Adrenal gland (tissue), 9 donors: ENCODE measurements at regions not wholly inside any gene's neighbourhood (a gene's known extent, or its start where the extent isn't known, plus 50 kb on each side); places are given as distances from the start of the nearest gene placed in this dataset.

Experiments used
- DNase-seq, 7 donors: peaks; one replicate each; pipeline ENCODE4 v3.0.0-alpha.2; 2019 to 2020
- H3K27ac ChIP-seq, 5 donors: fragments of 200-600 bp; sonication (generic) in 4 of 5; 1 replicate in 3 of 5; 2 replicates in 2 of 5; pipeline versions ENCODE4 v1.5.1 to v1.8.0; 2016 to 2020; ENCODE audit warnings: mild to moderate bottlenecking in 1 of 5
- H3K27me3 ChIP-seq: fragments of 200-600 bp; 2 replicates; pipeline ENCODE4 v1.8.0; 2021
- H3K36me3 ChIP-seq, 2 donors: fragments of 200-600 bp; replicated peaks in 1 of 2; 1 replicate in 1 of 2; 2 replicates in 1 of 2; pipeline versions ENCODE4 v1.5.1 to v1.8.0; 2018 to 2022
- H3K4me1 ChIP-seq, 2 donors: fragments of 200-600 bp; replicated peaks in 1 of 2; 1 replicate in 1 of 2; 2 replicates in 1 of 2; pipeline versions ENCODE4 v1.5.1 to v1.8.0; 2018 to 2021
- H3K4me3 ChIP-seq, 4 donors: fragments of 200-600 bp; sonication (generic) in 3 of 4; one replicate each; pipeline ENCODE4 v1.5.1; 2016 to 2018
- H3K9me3 ChIP-seq, 3 donors: fragments of 200-600 bp; sonication (generic) in 1 of 3; replicated peaks in 1 of 3; 1 replicate in 2 of 3; 2 replicates in 1 of 3; pipeline versions ENCODE4 v1.5.1 to v1.8.0; 2016 to 2021
- POLR2A ChIP-seq, 2 donors: fragments of 450-650 bp; IDR thresholded peaks; one replicate each; pipeline ENCODE4 v1.6.1; 2017; ENCODE audit warnings: antibody characterized with exemption in 2 of 2, mild to moderate bottlenecking in 2 of 2, moderate library complexity in 1 of 2
- WGBS, 4 donors: extraction: QIAGEN DNeasy Blood & Tissue Kit in 2 of 4; methylation state at CpG; one replicate each; pipeline versions ENCODE4 v1.1.5 to v1.1.7; 2013 to 2017; 5-methylcytosine and 5-hydroxymethylcytosine counted together
- intact Hi-C, 2 donors: fragments of 100-400 bp; cut with DNase I; formaldehyde crosslinking; loops; one replicate each; pipeline versions ENCODE4 v1.14.1 to v1.15.0; 2022 to 2023
- TF ChIP-seq, protein P1 (sequence below), 6 experiments: fragments of 450-650 bp in 4 of 6; fragments of 200-600 bp in 2 of 6; sonication (generic) in 1 of 6; IDR thresholded peaks; 1 replicate in 5 of 6; 2 replicates in 1 of 6; pipeline versions ENCODE4 v1.5.1 to v1.8.0; 2016 to 2021; ENCODE audit warnings: antibody characterized with exemption in 6 of 6, mild to moderate bottlenecking in 2 of 6, moderate library complexity in 1 of 6
- donor health status: healthy with polysubstance abuse.
- donor health status: Bipolar disorder and iron deficiency.
- donor health status: DM: yes; HTN: yes; CAD: no.
- donor health status: DM: no; HTN: no; CAD: no.
- donor health status: DM: no; HTN: no; CAD: no.

DNA sequence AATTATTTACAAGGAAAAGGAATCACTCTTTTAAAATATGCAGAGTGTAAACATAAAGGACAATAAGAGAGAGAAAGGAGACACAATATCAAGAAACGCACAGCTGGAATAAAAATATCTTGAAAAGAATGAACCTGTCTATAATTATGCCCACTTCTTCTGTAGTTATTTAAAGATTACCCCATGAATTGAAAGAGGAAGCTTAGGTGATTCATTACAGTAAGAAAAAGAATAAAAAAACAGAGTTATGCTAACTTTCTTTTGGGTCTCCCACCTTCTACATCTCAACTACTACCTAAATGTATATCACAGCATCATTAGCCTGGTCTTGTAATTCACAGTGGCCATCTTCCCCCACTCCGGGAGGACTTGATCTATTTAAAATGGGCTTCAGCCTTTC, 182.1 kb downstream of the MRPL39 start:
- DNase-seq, result no peak
- WGBS, 4 donors, result 69 to 82% (median 70%) methylated on average over 2 of the region's 2 CpGs
- Histone ChIP-seq H3K4me1 (no peaks in the 10 kb centered on the region), H3K27me3 (no peaks in the 10 kb centered on the region), H3K36me3 (no peaks in the 10 kb centered on the region), H3K4me3 (no peak overlapping the region), H3K9me3 (no peaks in the 10 kb centered on the region), H3K27ac (no peak overlapping the region)
- no peak for TF ChIP-seq POLR2A (IDR thresholded peaks at IDR 0.05)
- TF ChIP-seq, protein P1, sequence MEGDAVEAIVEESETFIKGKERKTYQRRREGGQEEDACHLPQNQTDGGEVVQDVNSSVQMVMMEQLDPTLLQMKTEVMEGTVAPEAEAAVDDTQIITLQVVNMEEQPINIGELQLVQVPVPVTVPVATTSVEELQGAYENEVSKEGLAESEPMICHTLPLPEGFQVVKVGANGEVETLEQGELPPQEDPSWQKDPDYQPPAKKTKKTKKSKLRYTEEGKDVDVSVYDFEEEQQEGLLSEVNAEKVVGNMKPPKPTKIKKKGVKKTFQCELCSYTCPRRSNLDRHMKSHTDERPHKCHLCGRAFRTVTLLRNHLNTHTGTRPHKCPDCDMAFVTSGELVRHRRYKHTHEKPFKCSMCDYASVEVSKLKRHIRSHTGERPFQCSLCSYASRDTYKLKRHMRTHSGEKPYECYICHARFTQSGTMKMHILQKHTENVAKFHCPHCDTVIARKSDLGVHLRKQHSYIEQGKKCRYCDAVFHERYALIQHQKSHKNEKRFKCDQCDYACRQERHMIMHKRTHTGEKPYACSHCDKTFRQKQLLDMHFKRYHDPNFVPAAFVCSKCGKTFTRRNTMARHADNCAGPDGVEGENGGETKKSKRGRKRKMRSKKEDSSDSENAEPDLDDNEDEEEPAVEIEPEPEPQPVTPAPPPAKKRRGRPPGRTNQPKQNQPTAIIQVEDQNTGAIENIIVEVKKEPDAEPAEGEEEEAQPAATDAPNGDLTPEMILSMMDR (IDR thresholded peaks at IDR 0.05), result no peak
- intact Hi-C loops, result no loop called here

DNA sequence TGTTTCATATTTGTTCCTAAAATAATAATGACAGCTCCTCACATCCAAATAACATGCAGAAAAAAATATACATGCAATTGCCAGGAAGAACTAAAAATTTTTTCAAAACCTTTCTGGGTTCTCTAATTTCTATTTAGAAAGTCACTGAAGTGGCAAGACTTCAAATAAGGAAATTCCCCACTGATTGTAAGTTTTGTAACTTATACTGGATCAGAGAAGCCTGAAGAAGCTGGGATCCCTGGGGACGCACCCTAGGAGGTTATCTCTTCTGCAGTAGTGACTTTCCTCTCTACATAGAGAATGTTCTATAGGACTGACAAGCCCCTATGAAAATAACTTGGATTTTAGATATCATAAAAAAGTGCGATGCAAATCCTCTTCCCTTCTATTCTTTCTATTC, 182.6 kb downstream of the MRPL39 start:
- H3K4me3 ChIP-seq, result no peak overlapping the region
- TF ChIP-seq, protein P1 (IDR thresholded peaks at IDR 0.05), result no peak
- TF ChIP-seq POLR2A (IDR thresholded peaks at IDR 0.05), result no peak
- H3K9me3 ChIP-seq, result no peaks in the 10 kb centered on the region
- intact Hi-C loops, result no loop called here
- H3K27ac ChIP-seq, result no peak overlapping the region
- 75 to 94% (median 84%) methylated on average over 2 of the region's 2 CpGs for WGBS, 4 donors
- no peaks in the 10 kb centered on the region for H3K4me1 ChIP-seq
- H3K36me3 ChIP-seq, result no peaks in the 10 kb centered on the region
- no peaks in the 10 kb centered on the region for H3K27me3 ChIP-seq
- DNase-seq, result no peak

DNA sequence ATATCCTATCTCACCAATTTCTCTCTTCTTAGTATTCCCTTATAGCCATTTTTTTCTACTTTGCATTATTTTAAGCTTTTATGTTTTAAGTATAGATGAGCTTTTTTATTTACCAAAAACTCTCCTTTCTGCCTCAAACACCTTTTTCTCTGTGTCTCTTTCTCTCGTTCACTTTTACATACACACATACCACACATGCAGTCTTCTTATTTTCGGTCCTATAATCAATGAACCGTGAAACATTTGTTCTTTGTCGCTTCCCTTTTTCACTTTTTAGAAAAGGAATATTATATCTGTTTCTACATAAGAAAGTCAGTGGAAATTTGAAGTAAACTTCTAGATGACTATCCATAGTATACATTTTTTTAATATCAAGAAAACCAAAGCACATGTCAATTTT, 183.2 kb downstream of the MRPL39 start:
- no peaks in the 10 kb centered on the region for H3K4me1 ChIP-seq
- no peak overlapping the region for H3K4me3 ChIP-seq
- 59 to 79% (median 71%) methylated on average over 4 of the region's 4 CpGs for WGBS, 4 donors
- H3K27me3 ChIP-seq, result no peaks in the 10 kb centered on the region
- no peak overlapping the region for H3K27ac ChIP-seq
- intact Hi-C loops, result no loop called here
- TF ChIP-seq, protein P1 (IDR thresholded peaks at IDR 0.05), result no peak
- no peak for TF ChIP-seq POLR2A (IDR thresholded peaks at IDR 0.05)
- DNase-seq, result no peak
- H3K36me3 ChIP-seq, result no peaks in the 10 kb centered on the region
- H3K9me3 ChIP-seq, result no peaks in the 10 kb centered on the region

DNA sequence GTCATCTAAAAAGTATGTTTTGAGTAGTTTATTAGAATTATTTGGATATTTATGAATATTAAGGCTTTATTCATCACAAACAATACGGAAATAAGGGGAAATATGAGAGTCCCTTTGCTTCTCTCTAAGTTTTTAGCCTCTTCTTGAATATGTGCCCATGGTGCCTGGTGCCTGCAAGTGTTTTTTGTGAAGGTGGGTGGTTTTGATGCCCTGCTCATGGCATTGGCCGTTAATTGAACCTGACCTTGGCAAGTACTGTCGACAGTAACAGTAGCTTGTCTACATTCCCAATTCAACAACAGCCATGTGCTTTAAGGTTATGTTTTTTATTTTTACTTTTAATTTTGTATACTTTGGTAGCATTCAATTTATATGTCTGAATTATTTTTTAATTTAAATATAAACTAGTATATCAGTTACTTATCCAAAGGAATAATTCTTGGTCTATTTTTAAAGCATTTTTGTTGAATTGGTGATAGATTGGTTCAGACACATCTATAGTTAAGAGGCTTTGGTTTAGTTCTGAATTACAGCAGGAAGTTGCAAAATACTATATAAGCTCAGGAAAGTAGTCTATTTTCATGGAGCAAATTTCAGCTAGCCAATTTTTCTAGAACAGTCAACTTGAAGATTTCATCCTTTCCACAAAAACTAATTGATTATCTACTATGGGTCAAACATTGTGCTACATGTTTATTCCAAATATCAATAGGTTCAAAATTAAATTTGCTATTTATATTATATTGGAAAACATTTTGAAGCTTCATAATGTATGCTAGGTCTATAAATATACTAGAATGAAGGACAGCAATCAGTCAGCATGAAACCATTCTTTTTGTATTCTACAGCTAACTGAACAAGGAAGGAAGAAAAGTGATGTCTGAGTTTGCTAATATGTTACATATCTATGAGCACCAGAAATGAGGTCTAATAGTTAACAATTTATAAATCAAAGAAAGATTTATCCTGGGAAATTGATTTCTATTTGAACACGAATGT, 184.4 kb downstream of the MRPL39 start:
- Histone ChIP-seq H3K4me3 (no peak overlapping the region), H3K27ac (no peak overlapping the region), H3K36me3 (no peaks in the 10 kb centered on the region), H3K4me1 (no peaks in the 10 kb centered on the region), H3K9me3 (no peaks in the 10 kb centered on the region), H3K27me3 (no peaks in the 10 kb centered on the region)
- no peak for TF ChIP-seq POLR2A (IDR thresholded peaks at IDR 0.05)
- TF ChIP-seq, protein P1 (IDR thresholded peaks at IDR 0.05), result no peak
- WGBS, 4 donors, result 56 to 71% (median 66%) methylated on average over 4 of the region's 4 CpGs
- DNase-seq, result no peak
- intact Hi-C loops, result no loop called here
